Trophoblast cell (in vitro differentiated cells and primary cell): ENCODE measurements at regions not wholly inside any gene's neighbourhood (a gene's known extent, or its start where the extent isn't known, plus 50 kb on each side); places are given as distances from the start of the nearest gene placed in this dataset.

Source experiments
- DNase-seq, 2 donors: peaks; one replicate each; pipeline ENCODE4 v3.0.0-alpha.2; 2016
- H2AFZ ChIP-seq: 2 replicates; pipeline ENCODE4 v1.6.1; 2013; ENCODE audit warnings: low read length, moderate library complexity, mild to moderate bottlenecking; ENCODE audit not compliant: insufficient read depth, poor library complexity
- H2AK5ac ChIP-seq: 2 replicates; pipeline ENCODE4 v1.6.1; 2013; ENCODE audit warnings: mild to moderate bottlenecking, low read length
- H2BK120ac ChIP-seq: 2 replicates; pipeline ENCODE4 v1.6.1; 2013; ENCODE audit warnings: low read length, mild to moderate bottlenecking, moderate library complexity; ENCODE audit not compliant: insufficient read depth, poor library complexity
- H2BK12ac ChIP-seq: 2 replicates; pipeline ENCODE4 v1.6.1; 2013; ENCODE audit warnings: mild to moderate bottlenecking, low read length, moderate library complexity
- H2BK5ac ChIP-seq: 2 replicates; pipeline ENCODE4 v1.6.1; 2013; ENCODE audit warnings: low read length, low read depth, moderate library complexity, mild to moderate bottlenecking; ENCODE audit not compliant: poor library complexity
- H3K14ac ChIP-seq: 2 replicates; pipeline ENCODE4 v1.6.1; 2013; ENCODE audit warnings: mild to moderate bottlenecking, low read length
- H3K18ac ChIP-seq: 2 replicates; pipeline ENCODE4 v1.6.1; 2013; ENCODE audit warnings: mild to moderate bottlenecking, low read length
- H3K23ac ChIP-seq: 2 replicates; pipeline ENCODE4 v1.6.1; 2013; ENCODE audit warnings: low read length
- H3K27ac ChIP-seq: 2 replicates; pipeline ENCODE4 v1.5.1; 2013; ENCODE audit warnings: low read depth, mild to moderate bottlenecking, inconsistent platforms, low read length, moderate library complexity
- H3K27me3 ChIP-seq: 2 replicates; pipeline ENCODE4 v1.6.1; 2013; ENCODE audit warnings: inconsistent platforms, mild to moderate bottlenecking, low read length, moderate library complexity; ENCODE audit not compliant: insufficient read depth
- H3K36me3 ChIP-seq, 2 experiments: 1 replicate in 1 of 2; 2 replicates in 1 of 2; pipeline ENCODE4 v1.6.1; 2013; ENCODE audit warnings: low read length in 2 of 2, mild to moderate bottlenecking in 2 of 2, moderate library complexity in 1 of 2; ENCODE audit not compliant: insufficient read depth in 2 of 2, control insufficient read depth in 1 of 2
- H3K4ac ChIP-seq: 2 replicates; pipeline ENCODE4 v1.6.1; 2013; ENCODE audit warnings: low read depth, mild to moderate bottlenecking, low read length, moderate library complexity
- H3K4me1 ChIP-seq, 2 experiments: 1 replicate in 1 of 2; 2 replicates in 1 of 2; pipeline ENCODE4 v1.6.1; 2013; ENCODE audit warnings: low read length in 2 of 2, mild to moderate bottlenecking in 2 of 2, moderate library complexity in 1 of 2; ENCODE audit not compliant: insufficient read depth in 2 of 2, control insufficient read depth in 1 of 2
- H3K4me2 ChIP-seq: 2 replicates; pipeline ENCODE4 v1.6.1; 2013; ENCODE audit warnings: inconsistent platforms, mild to moderate bottlenecking, low read length, moderate library complexity
- H3K4me3 ChIP-seq: 2 replicates; pipeline ENCODE4 v1.5.1; 2013; ENCODE audit warnings: mild to moderate bottlenecking, low read depth, low read length, inconsistent platforms
- H3K79me1 ChIP-seq: one replicate; pipeline ENCODE4 v1.6.1; 2013; ENCODE audit warnings: low read length
- H3K79me2 ChIP-seq: 2 replicates; pipeline ENCODE4 v1.6.1; 2013; ENCODE audit warnings: low read length, mild to moderate bottlenecking; ENCODE audit not compliant: control insufficient read depth, insufficient read depth, poor library complexity
- H3K9ac ChIP-seq: 2 replicates; pipeline ENCODE4 v1.6.1; 2013; ENCODE audit warnings: mild to moderate bottlenecking, low read length
- H3K9me3 ChIP-seq: 2 replicates; pipeline ENCODE4 v1.6.1; 2013; ENCODE audit warnings: low read depth, mild to moderate bottlenecking, control low read depth, inconsistent platforms, low read length; ENCODE audit not compliant: insufficient read depth
- H4K12ac ChIP-seq: 2 replicates; pipeline ENCODE4 v1.6.1; 2013; ENCODE audit warnings: low read depth, mild to moderate bottlenecking, low read length, moderate library complexity
- H4K8ac ChIP-seq: 2 replicates; pipeline ENCODE4 v1.6.1; 2013; ENCODE audit warnings: low read depth, mild to moderate bottlenecking, low read length, moderate library complexity
- H4K91ac ChIP-seq: one replicate; pipeline ENCODE4 v1.6.1; 2013; ENCODE audit warnings: low read depth, mild to moderate bottlenecking, low read length, moderate library complexity
- WGBS: extraction: QIAGEN DNeasy Blood & Tissue Kit; methylation state at CpG from one replicate; pipeline ENCODE4 v1.1.7; 2013; ENCODE audit warnings: missing lambda C conversion rate; ENCODE audit not compliant: insufficient read length, insufficient coverage; ENCODE audit errors: extremely low coverage; 5-methylcytosine and 5-hydroxymethylcytosine counted together

DNA sequence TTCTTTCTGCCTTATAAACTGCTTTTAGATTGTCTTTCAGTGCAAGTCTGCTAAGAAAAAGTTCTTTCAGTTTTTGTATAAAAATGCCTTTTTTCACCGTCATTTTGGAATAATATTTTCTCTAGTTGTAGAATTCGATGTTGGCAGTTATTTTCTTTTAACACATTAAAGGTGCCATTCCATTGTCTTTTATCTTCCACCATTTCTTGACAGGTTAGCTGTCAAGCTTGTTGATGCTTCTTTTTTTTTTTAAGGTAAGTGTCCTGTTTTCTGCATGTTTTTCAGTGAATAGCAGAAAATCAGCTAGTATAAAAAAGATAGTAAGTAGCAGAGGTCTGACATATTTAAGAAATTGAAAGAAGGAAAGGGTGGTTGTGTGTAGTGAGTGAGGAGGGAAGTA lies 118.5 kb upstream of the NPFFR2 start:
- no peak overlapping the region for H2BK5ac ChIP-seq
- WGBS: no CpG with 5 or more reads among the region's 2 CpGs
- H3K4me1 ChIP-seq: no peaks in the 10 kb centered on the region
- H3K79me2 ChIP-seq: no peaks in the 10 kb centered on the region
- H3K9me3 ChIP-seq: peaks cover 2% of the 10 kb centered on the region
- no peak overlapping the region for H3K18ac ChIP-seq
- no peak overlapping the region for H2AFZ ChIP-seq
- H2AK5ac ChIP-seq: no peak overlapping the region
- no peak overlapping the region for H3K9ac ChIP-seq
- H4K8ac ChIP-seq: no peak overlapping the region
- H2BK120ac ChIP-seq: no peak overlapping the region
- H3K79me1 ChIP-seq: no peaks in the 10 kb centered on the region
- H4K12ac ChIP-seq: no peak overlapping the region
- H3K27ac ChIP-seq: no peak overlapping the region
- DNase-seq: no peak
- H2BK12ac ChIP-seq: no peak overlapping the region
- no peak overlapping the region for H4K91ac ChIP-seq
- H3K23ac ChIP-seq: no peak overlapping the region
- no peaks in the 10 kb centered on the region for H3K27me3 ChIP-seq
- H3K14ac ChIP-seq: no peak overlapping the region
- H3K36me3 ChIP-seq: no peaks in the 10 kb centered on the region
- H3K4me2 ChIP-seq: no peak overlapping the region
- no peak overlapping the region for H3K4ac ChIP-seq
- no peak overlapping the region for H3K4me3 ChIP-seq

DNA sequence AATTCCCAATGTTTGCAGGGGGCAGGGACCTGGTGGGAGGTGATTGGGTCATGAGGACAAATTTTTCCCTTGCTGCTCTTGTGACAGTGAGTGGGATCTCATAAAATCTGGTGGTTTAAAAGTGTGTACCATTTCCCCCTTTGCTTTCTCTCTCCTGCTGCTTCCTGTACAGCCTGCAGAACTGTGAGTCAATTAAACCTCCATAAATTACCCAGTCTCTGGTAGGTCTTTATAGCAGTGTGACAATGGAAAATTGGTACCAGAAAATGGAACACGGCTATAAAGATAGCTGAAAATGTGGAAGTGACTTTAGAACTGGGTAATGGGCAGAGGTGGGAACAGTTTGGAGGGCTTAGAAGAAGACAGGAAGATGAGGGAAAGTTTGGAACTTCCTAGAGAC lies 108.7 kb upstream of the NPFFR2 start:
- WGBS: no CpG with 5 or more reads among the region's 1 CpG
- no peak overlapping the region for H3K18ac ChIP-seq
- H3K36me3 ChIP-seq: no peaks in the 10 kb centered on the region

DNA sequence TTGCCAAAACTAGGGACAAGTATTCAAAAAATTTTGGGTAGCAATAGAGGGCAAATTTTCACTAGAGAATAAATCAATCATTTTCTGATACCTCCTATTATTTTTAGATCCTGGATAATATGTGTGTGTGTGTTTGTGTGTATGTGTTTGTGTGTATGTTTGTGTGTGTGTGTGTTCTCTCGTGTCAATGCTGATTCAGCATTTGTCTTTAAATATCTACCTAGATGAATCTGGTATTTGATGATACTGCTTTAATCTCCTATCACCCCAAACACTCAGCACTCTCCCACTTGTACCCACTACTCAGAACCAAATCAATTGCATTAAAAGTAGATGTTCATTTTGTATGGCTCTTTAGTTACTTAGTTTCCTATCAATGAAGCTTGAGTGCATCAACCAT lies 101.3 kb upstream of the NPFFR2 start:
- no peak overlapping the region for H3K27ac ChIP-seq
- H2AK5ac ChIP-seq: no peak overlapping the region
- WGBS: no CpG with 5 or more reads among the region's 1 CpG
- H3K79me2 ChIP-seq: no peaks in the 10 kb centered on the region
- no peak overlapping the region for H2BK120ac ChIP-seq
- H2BK5ac ChIP-seq: no peak overlapping the region
- H3K36me3 ChIP-seq: no peaks in the 10 kb centered on the region
- no peak overlapping the region for H3K9ac ChIP-seq
- no peak overlapping the region for H4K8ac ChIP-seq
- H3K9me3 ChIP-seq: no peaks in the 10 kb centered on the region
- no peak overlapping the region for H2AFZ ChIP-seq
- H3K4ac ChIP-seq: no peak overlapping the region
- H3K27me3 ChIP-seq: no peaks in the 10 kb centered on the region
- no peaks in the 10 kb centered on the region for H3K4me1 ChIP-seq
- H4K12ac ChIP-seq: no peak overlapping the region
- no peak overlapping the region for H3K4me2 ChIP-seq
- no peak overlapping the region for H3K4me3 ChIP-seq
- no peak overlapping the region for H3K14ac ChIP-seq
- H4K91ac ChIP-seq: no peak overlapping the region
- H3K79me1 ChIP-seq: no peaks in the 10 kb centered on the region
- DNase-seq: no peak
- no peak overlapping the region for H3K18ac ChIP-seq
- H2BK12ac ChIP-seq: no peak overlapping the region
- H3K23ac ChIP-seq: no peak overlapping the region

More for the DNA sequence above, 108.7 kb upstream of the NPFFR2 start:
- peak overlapping the region; percentile 16 for H3K4me2 ChIP-seq
- no peaks in the 10 kb centered on the region for H3K79me2 ChIP-seq
- no peaks in the 10 kb centered on the region for H3K79me1 ChIP-seq
- no peak overlapping the region for H2BK12ac ChIP-seq
- H2BK5ac ChIP-seq: no peak overlapping the region
- H3K4me1 ChIP-seq: no peaks in the 10 kb centered on the region
- H3K9ac ChIP-seq: no peak overlapping the region
- no peak overlapping the region for H3K4ac ChIP-seq
- no peaks in the 10 kb centered on the region for H3K27me3 ChIP-seq
- no peak overlapping the region for H4K12ac ChIP-seq
- no peak overlapping the region for H2BK120ac ChIP-seq
- H2AFZ ChIP-seq: no peak overlapping the region
- H3K23ac ChIP-seq: no peak overlapping the region
- no peak for DNase-seq
- no peak overlapping the region for H4K8ac ChIP-seq
- H2AK5ac ChIP-seq: no peak overlapping the region
- H3K4me3 ChIP-seq: no peak overlapping the region
- H4K91ac ChIP-seq: no peak overlapping the region
- no peak overlapping the region for H3K14ac ChIP-seq
- no peaks in the 10 kb centered on the region for H3K9me3 ChIP-seq
- H3K27ac ChIP-seq: no peak overlapping the region

- Histone ChIP-seq H2AK5ac (no peak overlapping the region), H4K12ac (no peak overlapping the region), H3K36me3 (no peaks in the 10 kb centered on the region), H3K23ac (no peak overlapping the region), H4K91ac (no peak overlapping the region), H3K27ac (no peak overlapping the region), H3K4me1 (no peaks in the 10 kb centered on the region), H3K79me1 (no peaks in the 10 kb centered on the region), H3K4me3 (no peak overlapping the region), H3K4ac (no peak overlapping the region), H3K18ac (no peak overlapping the region), H4K8ac (no peak overlapping the region), H3K79me2 (no peaks in the 10 kb centered on the region), H2BK5ac (no peak overlapping the region), H2BK120ac (no peak overlapping the region), H2AFZ (no peak overlapping the region), H3K14ac (no peak overlapping the region), H3K9me3 (no peaks in the 10 kb centered on the region), H3K27me3 (no peaks in the 10 kb centered on the region), H2BK12ac (no peak overlapping the region), H3K4me2 (no peak overlapping the region), H3K9ac (no peak overlapping the region)
- no CpG with 5 or more reads among the region's 3 CpGs for WGBS
- DNase-seq: no peak
These were observed 98.9 kb upstream of the NPFFR2 start for GRCh38 chr4:71932941-71933340.
